ENCODE measurements at regions not wholly inside any gene's neighbourhood (a gene's known extent, or its start where the extent isn't known, plus 50 kb on each side); places are given as distances from the start of the nearest gene placed in this dataset.
"Not testable (repeated sequence)": the region's sequence is repeated elsewhere in the genome, so short reads cannot be mapped to it uniquely, and the experiment has no call there.

- DNase-seq: no peak
Measured at GRCh38 chr12:46884362-46884761, 58.6 kb upstream of the SLC38A4 start.

- no peak for DNase-seq
Measured at GRCh38 chr12:46886541-46887041, 60.8 kb upstream of the SLC38A4 start.

- no peak for DNase-seq
Measured at GRCh38 chr12:46887870-46888269, 62.1 kb upstream of the SLC38A4 start.

GRCh38 chr12:46888568-46888967, 62.8 kb upstream of the SLC38A4 start:
- no peak for DNase-seq

GRCh38 chr12:46891306-46891705, 65.5 kb upstream of the SLC38A4 start:
- DNase-seq: no peak

- DNase-seq: no peak
Measured at GRCh38 chr12:46892034-46892705, 66.4 kb upstream of the SLC38A4 start.

- DNase-seq: no peak
Measured at GRCh38 chr12:46892887-46893286, 67.1 kb upstream of the SLC38A4 start.

- DNase-seq: no peak
Measured at GRCh38 chr12:46893434-46893833, 67.6 kb upstream of the SLC38A4 start.

GRCh38 chr12:46895726-46896125, 69.9 kb upstream of the SLC38A4 start:
- no peak for DNase-seq

- DNase-seq: no peak
Measured at GRCh38 chr12:46896680-46897079, 70.9 kb upstream of the SLC38A4 start.

- DNase-seq: no peak
Measured at GRCh38 chr12:46898152-46898931, 72.5 kb upstream of the SLC38A4 start.

GRCh38 chr12:46898989-46899388, 73.2 kb upstream of the SLC38A4 start:
- DNase-seq: no peak

GRCh38 chr12:46900734-46901463, 75.1 kb upstream of the SLC38A4 start:
- DNase-seq: no peak

GRCh38 chr12:46901464-46902205, 75.8 kb upstream of the SLC38A4 start:
- DNase-seq: no peak

- no peak for DNase-seq
Measured at GRCh38 chr12:46903058-46903457, 77.3 kb upstream of the SLC38A4 start.

GRCh38 chr12:46904406-46905238, 78.8 kb upstream of the SLC38A4 start:
- DNase-seq: no peak

GRCh38 chr12:46905239-46905627, 79.4 kb upstream of the SLC38A4 start:
- DNase-seq: not testable (repeated sequence)

GRCh38 chr12:46907791-46908190, 82.0 kb upstream of the SLC38A4 start:
- DNase-seq: no peak

GRCh38 chr12:46908236-46908935, 82.6 kb upstream of the SLC38A4 start:
- DNase-seq: no peak

GRCh38 chr12:46908936-46909635, 83.3 kb upstream of the SLC38A4 start:
- DNase-seq: no peak

- DNase-seq: no peak
Measured at GRCh38 chr12:46910830-46911229, 85.0 kb upstream of the SLC38A4 start.
